Stimulated activated CD4-positive, alpha-beta T cell treated with anti-CD3 and anti-CD28 coated beads, Interleukin-4, amount 100 ng/mL, for 24 hours (primary cell): ENCODE measurements at regions not wholly inside any gene's neighbourhood (a gene's known extent, or its start where the extent isn't known, plus 50 kb on each side); places are given as distances from the start of the nearest gene placed in this dataset.
"Not testable (repeated sequence)": the region's sequence is repeated elsewhere in the genome, so short reads cannot be mapped to it uniquely, and the experiment has no call there.

Source experiments
- DNase-seq: peaks from one replicate; pipeline ENCODE4 v3.0.0-alpha.2; 2020

GRCh38 chr21:5975719-5976118 is 4545.7 kb upstream of the TPTE start:
- not testable (repeated sequence) for DNase-seq

- not testable (repeated sequence) for DNase-seq
Measured at GRCh38 chr21:5997586-5997985, 4523.8 kb upstream of the TPTE start.

GRCh38 chr21:6015422-6016057 is 4505.8 kb upstream of the TPTE start:
- not testable (repeated sequence) for DNase-seq

DNA sequence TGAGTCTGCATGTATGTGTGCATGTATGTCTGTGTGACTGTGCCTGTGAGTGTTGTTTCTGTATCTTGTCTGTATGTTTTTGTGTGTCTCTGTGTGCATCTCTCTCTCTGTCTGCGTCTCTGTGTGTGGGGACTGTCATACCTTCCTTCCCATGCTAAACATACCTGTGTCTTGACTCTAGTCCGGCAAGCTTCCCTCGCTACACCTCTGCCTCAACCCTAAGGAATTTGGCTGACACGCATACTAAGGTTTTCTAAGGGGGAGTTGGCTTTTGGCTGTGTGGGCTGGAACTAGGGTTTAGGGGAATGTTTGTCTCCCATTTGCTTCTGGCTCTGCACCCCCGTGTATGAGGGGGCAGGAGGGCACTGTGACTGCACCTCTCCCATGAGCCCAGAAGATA is 4500.9 kb upstream of the TPTE start:
- DNase-seq, result not testable (repeated sequence)

GRCh38 chr21:6020953-6021716 is 4500.2 kb upstream of the TPTE start:
- DNase-seq, result not testable (repeated sequence)

DNA sequence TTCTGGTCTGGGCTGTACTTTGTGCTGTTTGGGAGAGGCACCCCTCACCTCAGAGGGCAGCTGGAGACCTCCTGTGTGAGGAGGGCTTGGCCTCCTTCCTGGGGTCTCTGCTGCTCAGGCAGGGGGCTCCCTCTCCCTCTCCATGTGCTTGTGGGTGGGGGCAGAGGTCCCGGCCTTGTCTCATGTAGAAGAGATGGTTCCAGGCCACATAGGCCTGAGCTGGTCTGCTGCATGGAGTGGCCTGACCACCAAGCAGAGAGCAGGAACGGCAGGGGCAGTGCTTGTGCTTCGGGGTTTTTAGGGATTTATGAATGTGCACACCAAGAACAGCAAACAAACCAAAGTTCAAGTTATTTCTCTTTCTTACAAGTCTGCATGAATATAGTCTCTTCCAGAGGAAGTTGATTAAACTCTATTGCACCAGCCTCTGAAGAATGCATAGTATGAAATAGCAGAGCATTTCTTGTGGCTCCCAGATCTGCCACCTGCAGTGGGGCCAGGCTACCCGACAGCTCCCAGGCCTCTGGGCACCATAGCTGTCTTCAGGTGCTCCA is 4499.6 kb upstream of the TPTE start:
- DNase-seq, result not testable (repeated sequence)

- DNase-seq, result not testable (repeated sequence)
Measured at GRCh38 chr21:6023331-6023730, 4498.1 kb upstream of the TPTE start.

DNA sequence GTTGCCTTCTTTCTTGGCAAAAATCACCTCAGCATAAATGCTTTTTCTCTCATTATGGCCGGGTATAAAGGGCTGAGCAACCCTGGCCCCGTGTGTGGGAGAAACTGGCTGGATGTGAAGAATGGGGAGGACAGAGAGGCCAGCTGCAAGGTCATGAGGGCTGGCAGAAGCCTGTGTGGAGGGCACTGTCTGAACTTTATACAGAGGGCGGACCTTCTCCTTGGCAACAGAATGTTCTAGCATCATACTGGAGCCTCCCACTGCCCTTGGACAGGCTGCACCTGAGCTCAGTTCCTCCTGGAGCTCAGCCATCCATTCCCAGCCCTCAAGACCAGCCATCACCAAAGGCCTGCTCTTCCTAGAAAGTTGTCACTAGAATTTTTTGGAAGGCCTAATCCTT is 4496.2 kb upstream of the TPTE start:
- not testable (repeated sequence) for DNase-seq

DNA sequence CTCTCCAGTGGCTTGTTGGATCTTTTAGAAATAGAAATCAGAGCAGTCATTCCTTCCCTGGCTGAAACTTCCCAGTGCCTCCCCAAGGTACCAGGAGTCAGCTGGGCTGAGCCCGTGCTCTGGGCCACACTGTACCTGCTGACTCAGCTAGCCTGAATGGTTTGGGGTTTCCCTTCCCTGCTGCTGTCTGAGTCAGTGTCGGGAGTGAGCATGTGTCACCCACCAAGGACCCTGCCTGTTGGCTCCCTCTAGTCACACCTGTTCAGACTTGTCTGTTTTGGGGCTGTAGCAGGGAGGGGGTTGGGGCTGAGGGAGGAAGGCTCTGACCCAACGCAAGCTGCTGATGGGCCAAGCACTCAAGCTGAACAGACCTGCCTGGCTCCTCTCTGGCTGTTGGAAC is 4493.9 kb upstream of the TPTE start:
- DNase-seq, result not testable (repeated sequence)

DNA sequence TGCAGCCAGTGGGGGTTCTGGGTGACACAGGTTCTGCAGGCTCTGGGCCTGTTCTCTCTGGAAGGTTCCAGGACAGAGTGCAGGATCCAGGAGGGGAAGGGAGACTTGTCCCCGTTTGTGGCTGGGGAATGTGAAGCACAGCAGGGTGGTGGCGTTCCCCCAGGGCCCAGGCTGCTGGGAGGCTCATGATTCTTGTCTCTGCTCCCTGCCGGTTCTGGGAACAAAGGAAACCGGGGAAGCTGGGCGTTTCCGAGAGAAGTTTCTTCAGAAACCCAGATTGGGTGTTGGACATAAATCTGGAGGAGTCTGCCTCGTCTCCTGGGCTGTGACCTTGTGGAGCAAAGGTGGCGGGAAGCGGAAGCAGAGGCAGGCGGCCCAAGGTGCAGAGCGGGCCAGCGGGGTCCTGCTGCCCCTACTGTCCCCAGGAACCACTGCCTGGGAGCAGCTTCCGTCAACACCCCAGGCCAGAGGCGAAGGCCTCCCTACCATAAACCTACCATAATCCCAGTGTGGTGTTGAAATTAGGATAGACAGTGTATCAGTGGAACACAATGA is 4487.2 kb upstream of the TPTE start:
- not testable (repeated sequence) for DNase-seq

DNA sequence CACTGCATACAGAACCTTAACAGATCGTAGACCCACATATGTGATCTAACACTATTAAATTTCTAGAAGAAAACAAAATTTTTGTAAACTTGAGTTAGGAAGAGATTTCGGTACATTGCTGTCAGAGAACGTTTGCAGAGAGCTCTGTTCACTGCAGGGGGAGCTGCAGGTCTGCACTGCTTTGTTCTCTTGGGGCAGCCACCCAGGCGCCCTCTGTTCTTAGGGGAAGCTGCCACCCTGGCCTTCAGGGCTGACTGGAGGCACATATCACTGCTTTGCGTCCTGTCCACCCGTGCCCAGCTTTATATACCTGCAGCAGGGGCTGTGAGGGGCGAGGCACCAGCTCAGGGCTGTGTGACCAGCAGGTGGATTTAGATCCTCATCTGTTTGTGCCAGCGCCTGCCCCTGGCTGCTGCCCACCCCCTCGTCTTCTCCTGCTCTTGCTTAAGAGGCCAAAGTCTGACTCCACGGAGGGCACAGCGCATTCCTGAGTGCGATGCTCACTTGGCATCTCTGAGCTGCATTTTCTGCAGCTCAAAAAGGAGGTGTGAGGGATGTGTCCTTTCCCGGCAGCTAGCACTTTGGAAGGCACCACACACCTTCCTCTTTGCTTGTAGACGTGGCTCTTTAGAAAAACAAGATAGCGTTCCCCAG is 4486.4 kb upstream of the TPTE start:
- not testable (repeated sequence) for DNase-seq

GRCh38 chr21:6035474-6036155 is 4485.8 kb upstream of the TPTE start:
- not testable (repeated sequence) for DNase-seq

GRCh38 chr21:6039224-6039623 is 4482.2 kb upstream of the TPTE start:
- not testable (repeated sequence) for DNase-seq

GRCh38 chr21:6040095-6040494 is 4481.3 kb upstream of the TPTE start:
- not testable (repeated sequence) for DNase-seq

GRCh38 chr21:6043430-6044275 is 4477.7 kb upstream of the TPTE start:
- DNase-seq, result not testable (repeated sequence)

- not testable (repeated sequence) for DNase-seq
Measured at GRCh38 chr21:6044695-6045094, 4476.7 kb upstream of the TPTE start.

DNA sequence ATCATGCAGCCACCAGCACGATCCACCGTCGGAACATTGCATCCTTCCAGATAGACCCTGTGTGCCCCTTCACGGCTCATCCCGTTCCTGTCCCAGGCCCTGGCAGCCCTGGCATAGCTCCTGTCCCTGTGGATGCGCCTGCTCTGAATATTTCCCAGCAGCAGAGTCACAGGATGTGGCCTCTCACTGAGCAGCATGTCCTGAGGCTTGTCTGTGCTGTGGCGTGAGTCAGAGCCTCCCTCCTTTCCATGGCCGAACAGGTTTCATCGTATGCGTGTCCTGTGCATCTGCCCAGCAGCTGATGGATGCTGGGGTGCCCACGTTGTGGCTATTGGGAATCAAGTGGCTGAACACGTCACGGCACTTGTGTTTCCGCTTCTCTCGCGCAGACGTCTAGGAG is 4471.5 kb upstream of the TPTE start:
- not testable (repeated sequence) for DNase-seq

- not testable (repeated sequence) for DNase-seq
Measured at GRCh38 chr21:6052109-6052508, 4469.3 kb upstream of the TPTE start.

DNA sequence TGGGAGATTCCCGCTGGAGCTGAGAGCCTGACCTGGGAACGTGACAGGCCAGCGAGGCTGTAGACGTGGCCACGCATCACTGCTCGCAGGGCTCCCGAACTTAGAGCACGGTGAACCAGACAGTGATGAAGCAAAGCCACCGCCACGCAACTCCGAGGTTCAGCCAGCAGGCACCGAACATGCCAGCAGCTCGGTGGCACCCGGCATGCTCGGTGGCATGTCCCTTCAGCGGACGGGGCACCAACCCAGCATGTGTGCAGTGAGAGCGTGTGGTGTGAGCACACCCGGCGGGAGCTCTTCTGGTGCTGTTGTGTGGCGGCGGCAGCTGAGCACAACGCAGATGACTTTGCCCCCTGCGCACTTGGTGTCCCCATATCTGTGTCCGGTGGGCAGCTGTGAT is 4468.2 kb upstream of the TPTE start:
- DNase-seq, result not testable (repeated sequence)

DNA sequence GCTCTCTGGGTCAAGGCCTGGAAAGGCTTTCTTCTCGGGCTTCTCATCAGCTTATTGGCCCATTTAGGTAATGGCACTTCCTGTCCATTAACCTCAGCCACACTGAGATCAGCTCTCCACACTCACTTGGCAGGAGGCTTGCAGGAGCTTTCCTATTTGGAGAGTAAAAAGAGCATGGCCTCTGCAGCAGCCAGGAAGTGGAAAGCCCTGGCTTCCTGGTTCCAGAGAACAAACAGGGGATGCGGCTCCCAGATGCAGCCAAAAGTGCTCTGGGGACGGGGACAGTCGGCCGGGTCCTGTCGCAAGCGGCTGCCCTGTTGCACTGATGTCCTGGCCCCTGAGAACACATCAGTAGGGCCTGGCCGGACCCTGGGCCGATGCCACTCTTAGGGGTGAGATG is 4462.4 kb upstream of the TPTE start:
- not testable (repeated sequence) for DNase-seq

DNA sequence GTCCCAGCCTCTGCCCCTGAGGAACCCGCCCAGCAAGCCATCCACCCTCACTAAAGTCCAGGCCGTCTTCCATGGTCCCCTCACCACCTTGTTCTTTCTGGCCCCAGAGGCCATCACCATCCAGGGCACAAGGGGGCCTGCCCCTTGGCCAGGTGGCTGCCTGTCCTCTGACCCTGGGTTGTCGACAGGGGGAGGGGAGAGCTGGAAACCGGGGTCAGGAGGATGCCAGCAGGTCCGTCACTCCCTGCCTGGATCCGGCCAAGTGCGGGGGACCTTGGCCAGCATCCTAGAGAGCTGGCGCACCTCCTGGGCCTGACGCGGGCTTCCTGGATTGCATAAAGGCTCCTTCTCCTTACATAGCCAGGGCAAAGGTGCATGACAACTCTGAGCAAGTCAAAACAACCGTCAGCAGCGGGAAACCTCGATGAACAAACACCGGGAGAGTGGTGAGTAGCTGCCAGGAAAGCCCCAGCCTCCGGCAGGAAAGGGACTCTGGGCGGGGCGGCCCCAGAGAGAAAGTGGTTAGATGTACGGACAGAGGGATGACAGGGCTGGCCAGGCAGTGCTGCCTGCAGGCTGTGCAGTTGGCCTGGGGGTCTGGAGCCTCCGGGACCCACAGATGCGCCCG is 4461.2 kb upstream of the TPTE start:
- not testable (repeated sequence) for DNase-seq
